LNCAP (cell line): ENCODE measurements at regions not wholly inside any gene's neighbourhood (a gene's known extent, or its start where the extent isn't known, plus 50 kb on each side); places are given as distances from the start of the nearest gene placed in this dataset.

ENCODE experiments used
- CTCF ChIP-seq: fragments of 450-650 bp; IDR thresholded peaks from 2 replicates; pipeline ENCODE4 v1.5.1; 2017; ENCODE audit warnings: mild to moderate bottlenecking

GRCh38 chr3:186487819-186488218 lies 56.4 kb downstream of the CRYGS start:
- no peak for TF ChIP-seq CTCF

GRCh38 chr3:186487037-186487436 lies 57.1 kb downstream of the CRYGS start:
- no peak for TF ChIP-seq CTCF

DNA sequence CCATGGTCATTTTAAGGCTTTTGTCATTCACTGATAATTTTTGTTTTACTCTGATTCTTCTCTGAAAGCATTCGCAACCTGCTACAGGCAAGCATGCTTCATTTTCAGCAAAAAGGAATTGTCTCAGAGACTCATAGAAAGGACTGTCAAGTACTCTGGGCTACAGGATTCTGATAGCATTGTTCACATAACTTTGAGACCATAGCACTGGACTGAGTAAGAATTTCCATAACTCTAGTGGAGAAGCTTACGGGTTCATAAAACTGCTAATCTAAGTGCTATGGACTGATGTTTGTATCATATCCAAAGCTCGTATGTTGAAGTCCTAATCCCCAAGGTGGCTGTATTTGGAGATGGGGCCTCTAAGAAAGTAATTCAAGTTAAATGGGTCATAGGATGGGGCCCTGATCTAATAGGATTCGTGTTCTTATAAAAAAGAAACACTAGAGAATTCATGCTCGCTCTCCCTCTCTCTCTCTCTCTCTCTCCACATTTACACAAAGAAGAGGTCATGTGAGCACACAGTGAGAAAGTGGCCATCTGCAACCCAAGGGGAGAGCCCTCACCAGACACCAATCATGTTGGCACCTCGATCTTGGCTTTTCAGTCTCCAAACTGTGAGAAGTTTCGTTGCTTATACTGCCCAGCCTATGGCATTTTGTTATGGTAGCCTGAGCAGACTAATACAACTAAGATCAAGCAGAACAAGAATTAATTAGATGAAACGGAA lies 60.4 kb downstream of the CRYGS start:
- TF ChIP-seq CTCF, result no peak

GRCh38 chr3:186481526-186481925 lies 62.7 kb downstream of the CRYGS start:
- TF ChIP-seq CTCF, result no peak

DNA sequence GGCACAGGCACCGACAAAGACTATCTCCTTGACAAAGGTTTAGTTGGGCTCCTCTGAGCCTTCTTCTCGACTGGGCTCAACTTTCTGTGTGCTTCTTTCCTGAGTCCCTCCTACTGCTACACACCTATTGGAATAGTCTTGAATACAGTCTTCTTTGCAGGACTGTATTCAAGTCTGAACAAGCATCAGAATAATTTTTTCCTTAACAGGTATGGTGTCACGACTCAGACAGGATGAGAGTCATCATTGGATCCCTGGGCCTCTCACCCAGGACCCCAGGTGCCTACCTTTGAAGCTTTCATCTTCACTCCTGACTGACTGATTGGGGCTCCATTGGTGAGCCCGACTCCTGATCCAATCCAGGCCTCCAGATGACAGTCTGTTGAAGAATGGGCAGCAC lies 66.3 kb downstream of the CRYGS start:
- TF ChIP-seq CTCF, result no peak

DNA sequence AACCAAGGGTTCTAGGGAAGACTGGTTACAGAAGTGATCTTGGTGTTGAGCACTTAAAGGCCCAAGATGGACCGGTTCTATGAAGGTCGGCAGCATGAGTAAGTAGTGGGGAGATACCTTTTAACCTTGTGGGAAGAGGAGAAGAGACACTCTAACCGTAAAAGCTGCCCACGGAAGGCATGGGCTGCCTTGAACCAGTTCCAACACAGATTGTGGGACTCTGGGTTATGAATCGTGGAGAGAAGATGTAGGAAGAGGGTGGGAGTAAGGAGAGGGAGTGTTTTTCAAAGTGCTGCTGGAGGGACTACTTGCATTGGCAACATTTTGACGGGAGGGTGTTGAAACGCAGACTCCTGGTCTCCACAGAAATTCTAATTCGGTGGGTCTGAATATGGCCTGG lies 67.1 kb downstream of the CRYGS start:
- TF ChIP-seq CTCF, result no peak

GRCh38 chr3:186476541-186476940 lies 67.6 kb downstream of the CRYGS start:
- no peak for TF ChIP-seq CTCF

DNA sequence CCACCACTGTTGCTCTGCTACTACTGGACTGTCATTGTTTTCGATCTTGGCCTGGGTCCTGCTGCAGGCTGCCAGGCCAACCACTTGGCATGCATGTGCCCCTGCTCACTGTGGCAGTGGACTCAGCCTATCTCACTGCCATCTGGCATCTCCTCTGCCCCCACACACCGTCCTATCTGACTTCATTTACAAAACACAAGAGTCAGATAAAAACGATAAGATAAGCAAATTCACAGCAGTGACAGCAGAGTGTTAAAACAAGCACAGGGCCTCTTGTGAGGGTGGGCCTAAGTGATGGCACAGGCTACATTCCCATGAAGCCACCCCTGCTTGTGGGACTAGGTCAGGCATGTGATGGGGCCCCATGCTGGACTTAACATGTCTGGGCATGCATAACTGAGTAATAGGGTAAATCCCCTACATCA lies 68.1 kb downstream of the CRYGS start:
- TF ChIP-seq CTCF, result no peak
